GM18511 (cell line): ENCODE measurements at regions not wholly inside any gene's neighbourhood (a gene's known extent, or its start where the extent isn't known, plus 50 kb on each side); places are given as distances from the start of the nearest gene placed in this dataset.

Experiments used
- ATAC-seq: cut with Tn5 transposase; IDR thresholded peaks from one replicate; pipeline ENCODE4 v1.9.1; 2021; ENCODE audit warnings: mild to moderate bottlenecking, moderate library complexity; ENCODE audit not compliant: unreplicated experiment

DNA sequence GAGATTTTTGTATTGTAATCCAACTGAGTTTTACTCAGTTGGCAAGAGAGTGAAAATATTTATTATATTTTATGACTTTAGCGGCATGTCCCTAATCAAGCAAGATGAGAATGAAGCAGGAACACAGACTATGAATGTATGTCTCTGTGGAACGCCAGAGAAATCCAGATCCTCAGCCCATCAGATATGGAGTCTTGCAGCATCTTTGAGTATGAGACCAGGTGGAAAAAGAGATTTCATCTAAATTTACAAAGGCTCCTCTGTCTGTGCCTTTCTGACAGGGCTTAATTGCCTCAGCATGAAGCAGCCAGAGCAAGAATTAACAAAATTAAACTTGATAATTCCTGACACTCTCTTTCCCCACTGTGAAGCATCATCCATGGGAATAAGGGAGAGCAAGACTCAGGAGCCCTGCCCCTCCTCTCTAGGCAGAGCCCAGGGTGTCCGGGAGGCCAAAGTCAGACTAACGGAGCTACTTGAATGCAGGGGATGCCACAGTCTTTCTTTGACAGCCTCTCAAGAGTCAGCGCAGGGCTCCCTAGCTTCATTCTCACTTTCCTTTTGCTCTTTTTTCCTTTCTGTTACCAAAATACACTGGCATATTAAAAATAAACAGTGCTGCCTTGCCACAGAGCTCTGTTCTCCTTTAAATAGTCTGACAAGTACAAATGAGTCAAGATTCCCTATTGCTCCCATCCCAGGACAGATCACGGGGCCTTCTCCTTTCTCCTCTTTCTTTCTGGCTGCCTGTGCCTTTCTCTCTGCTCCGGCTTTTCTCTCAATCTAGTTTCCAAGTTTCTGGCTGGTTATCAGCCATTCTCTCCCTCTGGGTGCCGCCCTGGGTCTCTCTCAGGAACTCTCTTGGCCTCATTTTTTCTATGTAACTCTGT, 132.2 kb upstream of the INHBA start:
- no peak for ATAC-seq

- ATAC-seq: no peak
Measured at GRCh38 chr7:41832941-41833340, 130.1 kb upstream of the INHBA start.

GRCh38 chr7:41830271-41830670, 127.4 kb upstream of the INHBA start:
- ATAC-seq: no peak

DNA sequence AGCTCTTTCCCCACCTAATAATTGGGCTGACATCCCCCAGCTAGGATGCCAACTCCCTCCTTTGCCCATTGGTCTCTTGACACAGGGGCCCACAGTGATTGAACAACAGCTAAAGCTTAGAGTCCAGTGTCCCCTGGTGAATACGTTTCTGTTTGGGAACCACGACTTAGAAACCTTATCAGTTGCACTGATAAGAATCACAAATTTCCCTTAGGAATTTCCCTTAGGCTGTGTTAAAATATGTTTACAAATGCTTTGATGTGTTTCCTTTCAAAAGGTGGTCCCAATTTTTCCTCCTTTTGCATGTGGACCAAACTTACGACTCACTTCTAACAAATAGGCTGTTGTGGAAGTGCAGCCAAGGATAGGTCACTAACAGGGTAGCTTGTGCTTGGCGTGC, 126.0 kb upstream of the INHBA start:
- no peak for ATAC-seq

GRCh38 chr7:41826641-41827040, 123.8 kb upstream of the INHBA start:
- peak; percentile 64 for ATAC-seq

DNA sequence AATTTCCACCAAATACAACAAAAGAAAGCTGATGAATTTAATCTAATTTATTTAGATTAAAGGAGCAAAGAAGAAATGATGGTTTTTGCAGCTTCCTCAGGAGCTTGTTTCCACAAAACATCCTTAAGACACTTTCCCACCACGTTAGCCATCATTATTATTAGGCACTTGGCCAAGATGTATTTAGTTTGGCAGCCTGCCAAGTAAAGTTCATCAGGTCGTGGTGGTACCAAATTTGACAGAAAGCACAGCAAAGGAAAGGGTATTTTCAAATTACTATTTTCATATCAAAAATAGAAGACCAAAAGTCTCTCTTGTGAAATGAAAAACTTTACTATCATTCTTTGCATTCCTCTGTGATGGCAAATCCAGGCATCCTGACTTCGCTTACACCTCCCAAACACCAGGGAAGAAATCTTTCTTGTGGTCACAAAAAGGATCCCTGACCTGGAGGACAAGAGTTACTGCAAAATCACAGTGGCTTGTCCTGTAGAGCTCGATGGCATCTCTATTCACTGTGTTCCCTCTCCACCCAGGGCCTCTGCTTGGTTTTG, 123.1 kb upstream of the INHBA start:
- no peak for ATAC-seq

GRCh38 chr7:41824284-41824683, 121.4 kb upstream of the INHBA start:
- ATAC-seq: no peak

DNA sequence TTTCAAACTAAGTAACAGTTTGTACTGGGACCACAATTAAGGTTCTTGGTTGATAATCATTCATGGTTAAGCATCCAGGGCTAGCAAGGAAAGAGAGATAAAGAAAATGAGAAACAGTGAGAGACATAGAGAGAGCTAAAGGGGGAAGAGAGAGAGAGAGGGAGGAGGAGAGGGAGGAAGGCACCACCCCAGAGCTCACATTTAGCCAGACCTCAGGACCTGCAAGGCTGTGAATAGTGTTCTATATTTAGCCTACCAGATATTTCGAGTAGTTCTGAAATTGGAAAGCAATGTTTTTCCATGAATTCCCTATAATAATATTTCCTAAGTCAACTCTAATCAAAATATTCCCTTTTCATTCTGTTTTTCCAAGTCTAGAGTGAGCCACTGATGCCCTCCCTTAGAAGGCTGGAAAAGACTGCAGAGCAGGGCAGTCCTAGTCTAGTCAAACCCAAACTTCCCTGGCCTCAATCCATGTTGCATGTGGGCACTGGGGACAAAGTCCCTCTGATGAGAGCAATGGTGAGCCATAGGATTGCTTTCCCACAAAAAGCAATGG, 119.4 kb upstream of the INHBA start:
- no peak for ATAC-seq

- ATAC-seq: no peak
Measured at GRCh38 chr7:41821521-41822213, 118.8 kb upstream of the INHBA start.

DNA sequence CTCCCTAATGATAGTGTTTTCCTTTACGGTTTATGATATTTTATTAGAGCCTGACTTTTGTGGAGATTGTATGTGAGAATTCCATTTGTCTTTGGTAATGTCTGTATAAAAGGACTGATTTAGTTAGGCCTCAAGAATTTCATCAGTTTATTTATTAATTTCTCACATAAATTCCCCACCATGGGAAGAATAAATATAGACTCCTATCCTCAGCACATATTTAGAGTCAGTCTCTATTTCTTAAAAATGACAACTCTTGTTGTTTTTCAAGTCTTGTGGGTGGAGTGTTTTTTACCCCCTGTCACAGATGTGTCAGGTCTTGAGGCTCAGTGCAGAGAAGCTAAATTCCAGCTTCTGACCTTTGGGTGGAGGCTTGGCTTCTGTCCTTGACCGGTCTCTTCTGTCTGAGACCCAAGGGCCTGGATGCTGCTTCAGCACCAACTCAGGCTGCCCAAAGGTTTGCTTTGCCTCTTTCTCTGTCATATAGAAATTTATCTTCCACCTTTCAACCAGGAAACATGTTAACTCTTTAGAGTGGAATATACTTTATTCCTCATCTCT, 117.3 kb upstream of the INHBA start:
- no peak for ATAC-seq

GRCh38 chr7:41819645-41820044, 116.8 kb upstream of the INHBA start:
- ATAC-seq: no peak

DNA sequence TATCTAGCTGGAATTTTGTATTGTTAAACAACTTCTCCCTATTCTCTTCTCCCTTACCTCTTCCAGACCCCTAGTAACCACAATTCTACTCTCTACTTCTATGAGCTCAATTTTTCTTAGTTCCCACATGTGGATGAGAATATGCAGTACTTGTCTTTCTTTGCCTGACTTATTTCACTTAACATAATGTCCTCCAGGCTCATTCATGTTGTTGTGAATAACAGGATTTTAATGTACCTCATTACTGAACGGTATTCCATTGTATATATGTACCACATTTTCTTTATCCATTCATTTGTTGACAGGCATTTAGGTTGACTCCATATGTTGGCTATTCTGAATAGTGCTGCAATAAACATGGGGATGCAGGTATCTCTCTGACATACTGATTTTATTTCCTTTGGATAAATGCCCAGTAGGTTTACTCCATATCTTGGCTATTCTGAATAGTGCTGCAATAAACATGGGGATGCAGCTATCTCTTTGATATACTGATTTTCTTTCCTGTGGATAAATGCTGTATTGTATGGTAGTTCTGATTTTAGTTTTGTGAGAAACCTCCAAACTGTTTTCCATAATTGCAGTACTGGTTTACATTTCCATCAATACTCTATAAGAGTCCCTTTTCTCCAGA, 116.0 kb upstream of the INHBA start:
- ATAC-seq: no peak

DNA sequence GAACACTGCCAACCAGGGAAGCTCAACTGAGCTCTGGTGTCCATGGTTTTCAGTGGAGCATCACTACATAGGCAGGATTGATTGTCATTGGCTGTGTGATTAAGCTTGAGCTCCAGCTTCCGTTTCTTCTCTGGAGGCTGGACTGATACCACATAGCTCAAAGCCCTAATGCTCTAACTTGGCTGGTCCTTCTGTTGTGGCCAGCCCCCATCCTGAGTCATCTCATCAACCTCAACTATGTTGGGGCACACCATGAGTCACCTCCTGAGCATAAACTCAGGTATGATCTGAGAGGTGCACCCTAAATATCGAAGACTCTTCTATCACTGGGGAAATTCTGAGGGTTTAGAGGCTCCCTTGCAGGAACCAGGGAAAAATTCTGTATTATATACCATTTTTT, 114.5 kb upstream of the INHBA start:
- peak; percentile 77 for ATAC-seq

DNA sequence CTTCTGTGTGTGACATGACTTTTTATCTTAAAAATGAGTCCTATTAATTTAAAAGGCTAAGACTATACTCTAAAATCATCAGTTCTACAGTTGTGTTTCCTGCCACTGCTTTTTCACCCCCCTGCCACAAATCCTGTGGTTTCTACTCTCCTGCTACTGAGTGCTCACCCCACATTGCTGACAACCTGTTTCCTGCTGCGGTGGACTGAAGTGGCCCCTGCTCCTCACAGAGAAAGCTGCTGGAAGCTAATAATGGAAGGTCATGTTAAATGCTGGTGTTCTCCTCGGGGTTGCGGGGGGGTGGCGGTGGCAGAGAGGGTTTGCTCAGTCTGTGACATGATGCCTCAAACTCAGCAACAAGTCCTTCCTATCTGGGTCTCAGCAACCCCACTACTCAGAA, 113.2 kb upstream of the INHBA start:
- ATAC-seq: peak; percentile 59

DNA sequence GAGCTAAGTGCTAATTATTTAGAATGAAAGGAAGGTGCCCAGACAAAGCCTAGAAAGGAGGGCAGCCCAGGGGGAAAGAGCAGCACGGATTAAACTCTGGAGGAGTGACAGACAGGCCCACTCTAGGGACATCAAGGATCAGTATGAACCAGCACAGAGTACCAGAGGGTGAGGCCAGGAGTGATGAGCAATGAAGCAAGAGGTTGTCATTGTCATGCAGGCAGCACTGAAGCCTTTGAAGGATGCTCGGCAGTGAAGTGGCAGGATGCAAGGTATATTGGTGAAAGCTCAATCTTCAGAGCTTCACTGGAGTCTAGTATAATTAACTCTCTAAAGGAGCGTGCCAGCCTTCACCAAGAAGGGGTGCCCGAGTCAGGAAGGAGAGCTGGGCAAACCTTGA, 112.0 kb upstream of the INHBA start:
- ATAC-seq: no peak

- no peak for ATAC-seq
Measured at GRCh38 chr7:41813286-41813685, 110.4 kb upstream of the INHBA start.

- ATAC-seq: no peak
Measured at GRCh38 chr7:41811941-41812340, 109.1 kb upstream of the INHBA start.

DNA sequence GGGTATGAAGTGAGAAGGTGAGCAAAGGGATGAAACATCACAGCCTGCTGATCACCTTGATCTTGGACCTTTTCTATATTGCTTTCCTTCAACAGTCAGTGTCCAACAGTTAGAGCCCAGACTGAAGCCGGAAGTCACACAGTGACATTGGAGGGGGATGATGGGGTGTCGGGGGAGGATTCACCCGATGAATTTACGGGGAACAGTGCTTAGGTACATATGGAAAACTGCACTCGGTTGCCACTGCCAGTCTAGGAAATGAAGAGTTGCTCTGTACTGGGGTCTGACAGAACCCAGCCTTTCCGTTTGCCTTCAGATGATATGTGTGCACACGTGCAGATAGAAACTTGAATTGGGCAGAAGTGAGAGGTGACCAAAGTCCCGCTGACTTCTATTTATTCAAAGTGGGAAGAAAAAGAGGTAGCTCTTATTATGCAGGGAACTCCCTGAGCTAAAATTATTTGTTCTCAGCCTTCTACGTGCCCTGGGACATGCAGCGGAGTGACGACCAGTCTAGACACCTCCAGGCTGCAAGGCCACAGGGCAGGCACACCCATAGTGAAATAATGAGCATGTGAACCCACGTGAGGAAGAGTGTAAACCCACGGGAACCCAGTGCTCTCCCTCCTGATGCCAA, 107.2 kb upstream of the INHBA start:
- peak; percentile 93 for ATAC-seq

GRCh38 chr7:41809529-41809939, 106.6 kb upstream of the INHBA start:
- ATAC-seq: no peak

DNA sequence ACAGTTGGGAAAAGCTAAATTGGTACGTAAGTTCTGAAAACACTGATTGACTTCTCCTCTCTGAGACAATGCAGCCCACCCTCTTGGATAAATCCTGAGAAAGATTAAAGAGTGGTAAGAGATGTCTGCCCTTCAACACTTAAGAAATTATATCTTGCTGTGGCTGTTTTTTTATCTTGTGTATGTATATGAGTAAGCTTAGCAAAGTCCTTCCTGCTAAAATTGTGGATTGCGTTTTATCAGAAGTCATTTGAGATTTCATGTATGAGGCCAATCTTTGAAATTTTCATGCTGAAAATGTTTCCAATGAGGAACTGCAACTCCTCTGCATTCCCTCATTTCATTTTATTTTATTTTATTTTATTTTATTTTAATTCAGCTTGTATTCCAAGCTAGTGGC, 106.2 kb upstream of the INHBA start:
- ATAC-seq: no peak
